Naive thymus-derived CD4-positive, alpha-beta T cell (primary cell): ENCODE measurements at regions not wholly inside any gene's neighbourhood (a gene's known extent, or its start where the extent isn't known, plus 50 kb on each side); places are given as distances from the start of the nearest gene placed in this dataset.
A peak's percentile ranks its signal among the peaks of the same experiment; 100 is the strongest.

ENCODE experiments used
- ATAC-seq: fragments of 150-1000 bp; cut with Tn5 transposase; 2 replicates; pipeline ENCODE4 v1.10.0; 2021; ENCODE audit warnings: mild to moderate bottlenecking, moderate library complexity
- CTCF ChIA-PET: fragments of 350-600 bp; sonication (Branson Sonifier 250); formaldehyde crosslinking; loops from one replicate; lab custom pipeline; 2021; ENCODE audit warnings: antibody characterized with exemption; lab: Charles Lee
- POLR2A ChIA-PET: fragments of 350-600 bp; sonication (Branson Sonifier 250); formaldehyde crosslinking; loops from one replicate; lab custom pipeline; 2021; ENCODE audit warnings: antibody characterized with exemption, inconsistent platforms; lab: Charles Lee
- DNase-seq, 9 donors: peaks; one replicate each; pipeline versions ENCODE4 v3.0.0 to v3.0.0-alpha.2; 2020 to 2022; ENCODE audit warnings: mixed read lengths in 1 of 9
- H3K27ac ChIP-seq: one replicate; pipeline ENCODE4 v1.7.0; 2013; ENCODE audit warnings: mild to moderate bottlenecking, low read depth, low read length, moderate library complexity
- H3K27me3 ChIP-seq, 2 donors: one replicate each; pipeline ENCODE4 v1.7.0; 2013; ENCODE audit warnings: low read length in 2 of 2, mild to moderate bottlenecking in 2 of 2, moderate library complexity in 2 of 2; ENCODE audit not compliant: control insufficient read depth in 2 of 2, insufficient read depth in 2 of 2
- H3K36me3 ChIP-seq, 3 experiments: 1 replicate in 2 of 3; 2 replicates in 1 of 3; pipeline ENCODE4 v1.7.0; 2013; ENCODE audit warnings: low read length in 3 of 3, mild to moderate bottlenecking in 3 of 3, moderate library complexity in 1 of 3; ENCODE audit not compliant: insufficient read depth in 3 of 3, control insufficient read depth in 2 of 3
- H3K4me1 ChIP-seq, 2 donors: one replicate each; pipeline ENCODE4 v1.7.0; 2013; ENCODE audit warnings: low read length in 2 of 2, mild to moderate bottlenecking in 2 of 2, moderate library complexity in 1 of 2; ENCODE audit not compliant: control insufficient read depth in 2 of 2, insufficient read depth in 2 of 2
- H3K4me3 ChIP-seq: 2 replicates; pipeline ENCODE4 v1.7.0; 2013; ENCODE audit warnings: mild to moderate bottlenecking, low read length
- H3K9me3 ChIP-seq, 3 experiments: 1 replicate in 2 of 3; 2 replicates in 1 of 3; pipeline ENCODE4 v1.7.0; 2013; ENCODE audit warnings: low read length in 3 of 3; ENCODE audit not compliant: control insufficient read depth in 2 of 3
- H3K27ac Mint-ChIP-seq, 9 donors: one replicate each; pipeline ENCODE4 v1.8.0; 2020 to 2022; ENCODE audit warnings: mixed read lengths in 9 of 9, mild to moderate bottlenecking in 8 of 9, moderate library complexity in 5 of 9, inconsistent platforms in 2 of 9
- H3K27me3 Mint-ChIP-seq, 5 donors: one replicate each; pipeline ENCODE4 v1.8.0; 2021 to 2022; ENCODE audit warnings: mixed read lengths in 5 of 5, mild to moderate bottlenecking in 1 of 5
- H3K36me3 Mint-ChIP-seq, 5 donors: one replicate each; pipeline ENCODE4 v1.8.0; 2020 to 2022; ENCODE audit warnings: mixed read lengths in 5 of 5, mild to moderate bottlenecking in 3 of 5, inconsistent platforms in 1 of 5
- H3K4me1 Mint-ChIP-seq, 7 donors: one replicate each; pipeline ENCODE4 v1.8.0; 2020 to 2022; ENCODE audit warnings: mixed read lengths in 7 of 7, mild to moderate bottlenecking in 3 of 7, inconsistent platforms in 1 of 7
- H3K4me3 Mint-ChIP-seq, 10 donors: one replicate each; pipeline ENCODE4 v1.8.0; 2020 to 2022; ENCODE audit warnings: mild to moderate bottlenecking in 10 of 10, mixed read lengths in 10 of 10, moderate library complexity in 6 of 10, inconsistent platforms in 2 of 10
- H3K9me3 Mint-ChIP-seq, 11 donors: one replicate each; pipeline ENCODE4 v1.8.0; 2020 to 2022; ENCODE audit warnings: mixed read lengths in 11 of 11, mild to moderate bottlenecking in 4 of 11, inconsistent platforms in 1 of 11, moderate library complexity in 1 of 11
- intact Hi-C, 2 donors: fragments of 100-400 bp; cut with micrococcal nuclease; formaldehyde crosslinking; loops; one replicate each; pipeline ENCODE4 v1.15.1; 2023

DNA sequence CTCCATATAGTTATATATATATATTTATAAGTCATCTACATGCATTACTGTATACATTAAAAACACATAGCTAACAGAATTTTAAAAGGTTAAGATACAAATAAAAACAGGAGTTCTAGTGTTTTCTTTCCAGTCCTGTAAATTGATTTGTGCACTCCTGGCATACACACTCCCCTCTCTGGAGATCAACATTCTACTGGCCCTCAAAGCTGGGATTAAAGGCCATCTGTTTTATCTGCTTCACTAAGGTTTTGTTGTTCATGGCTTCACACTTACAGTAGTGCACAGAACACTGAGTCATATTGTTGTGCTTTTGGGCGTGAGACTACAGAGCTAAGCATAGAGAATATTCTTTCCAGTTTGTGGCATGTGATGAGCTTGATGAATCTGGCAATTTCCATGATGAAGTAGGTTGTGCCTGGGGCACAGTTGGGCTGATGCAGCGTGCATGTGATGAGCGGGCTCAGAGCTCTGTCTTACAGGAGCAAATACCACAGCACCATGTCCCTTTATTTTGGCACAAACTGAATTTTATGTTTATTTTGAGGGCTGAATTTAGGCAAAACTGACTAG is 98.2 kb downstream of the TAF11L14 start:
- H3K9me3 Mint-ChIP-seq, result peaks cover 0 to 12% (median 7%) of the 10 kb centered on the region in 11 donors
- H3K27me3 Mint-ChIP-seq, result no peaks in the 10 kb centered on the region
- H3K4me3 ChIP-seq, result no peak overlapping the region
- no peaks in the 10 kb centered on the region for H3K36me3 Mint-ChIP-seq
- H3K9me3 ChIP-seq, result no peaks in the 10 kb centered on the region
- no peak overlapping the region for H3K4me3 Mint-ChIP-seq
- DNase-seq (no peak), ATAC-seq (no peak)
- intact Hi-C loops, result no loop called here
- CTCF ChIA-PET, result no interaction called here
- no peak overlapping the region for H3K27ac Mint-ChIP-seq
- POLR2A ChIA-PET, result no interaction called here
- peaks cover 0 to 4% (median 0%) of the 10 kb centered on the region in 7 donors for H3K4me1 Mint-ChIP-seq
- H3K27me3 ChIP-seq, result no peaks in the 10 kb centered on the region
- no peaks in the 10 kb centered on the region for H3K36me3 ChIP-seq
- no peak overlapping the region for H3K27ac ChIP-seq
- no peaks in the 10 kb centered on the region for H3K4me1 ChIP-seq

- H3K36me3 Mint-ChIP-seq, result peaks cover 0 to 3% (median 0%) of the 10 kb centered on the region in 5 donors
- CTCF ChIA-PET, result no interaction called here
- DNase-seq (no peak), ATAC-seq (no peak)
- peaks cover 0 to 4% (median 0%) of the 10 kb centered on the region in 7 donors for H3K4me1 Mint-ChIP-seq
- H3K9me3 Mint-ChIP-seq, result peaks cover 0 to 19% (median 9%) of the 10 kb centered on the region in 11 donors
- no peaks in the 10 kb centered on the region for H3K4me1 ChIP-seq
- H3K27me3 Mint-ChIP-seq, result no peaks in the 10 kb centered on the region
- no peak overlapping the region for H3K4me3 ChIP-seq
- H3K27ac Mint-ChIP-seq, result no peak overlapping the region
- no peak overlapping the region for H3K4me3 Mint-ChIP-seq
- POLR2A ChIA-PET, result no interaction called here
- no peaks in the 10 kb centered on the region for H3K27me3 ChIP-seq
- no peaks in the 10 kb centered on the region for H3K36me3 ChIP-seq
- H3K27ac ChIP-seq, result no peak overlapping the region
- no peaks in the 10 kb centered on the region for H3K9me3 ChIP-seq
- intact Hi-C loops, result no loop called here
Observed at GRCh38 chr5:17734011-17734410, 99.8 kb downstream of the TAF11L14 start.

GRCh38 chr5:17735761-17736160 is 101.5 kb downstream of the TAF11L14 start:
- H3K27me3 ChIP-seq, result no peaks in the 10 kb centered on the region
- H3K4me1 ChIP-seq, result no peaks in the 10 kb centered on the region
- H3K4me3 ChIP-seq, result no peak overlapping the region
- Mint-ChIP-seq H3K27ac (no peak overlapping the region), H3K4me1 (peaks cover 0 to 4% (median 0%) of the 10 kb centered on the region in 7 donors), H3K9me3 (peaks cover 0 to 15% (median 9%) of the 10 kb centered on the region in 11 donors), H3K4me3 (no peak overlapping the region), H3K27me3 (no peaks in the 10 kb centered on the region), H3K36me3 (peaks cover 0 to 4% (median 0%) of the 10 kb centered on the region in 5 donors)
- CTCF ChIA-PET, result no interaction called here
- no peaks in the 10 kb centered on the region for H3K36me3 ChIP-seq
- DNase-seq, result no peak
- no peak overlapping the region for H3K27ac ChIP-seq
- intact Hi-C loops, result no loop called here
- H3K9me3 ChIP-seq, result no peaks in the 10 kb centered on the region
- ATAC-seq, result peak; percentile 74
- POLR2A ChIA-PET, result no interaction called here

- H3K4me3 ChIP-seq, result no peak overlapping the region
- no peak overlapping the region for H3K4me3 Mint-ChIP-seq
- DNase-seq, result no peak
- no peaks in the 10 kb centered on the region for H3K9me3 ChIP-seq
- H3K27me3 Mint-ChIP-seq, result no peaks in the 10 kb centered on the region
- H3K4me1 Mint-ChIP-seq, result peaks cover 0 to 4% (median 0%) of the 10 kb centered on the region in 7 donors
- H3K36me3 ChIP-seq, result no peaks in the 10 kb centered on the region
- peaks cover 0 to 4% (median 0%) of the 10 kb centered on the region in 5 donors for H3K36me3 Mint-ChIP-seq
- intact Hi-C loops, result no loop called here
- H3K27me3 ChIP-seq, result no peaks in the 10 kb centered on the region
- H3K27ac Mint-ChIP-seq, result no peak overlapping the region
- no peaks in the 10 kb centered on the region for H3K4me1 ChIP-seq
- no peak for ATAC-seq
- ChIA-PET POLR2A (no interaction called here), CTCF (no interaction called here)
- peaks cover 0 to 12% (median 8%) of the 10 kb centered on the region in 11 donors for H3K9me3 Mint-ChIP-seq
- H3K27ac ChIP-seq, result no peak overlapping the region
Observed at GRCh38 chr5:17737092-17737491, 102.8 kb downstream of the TAF11L14 start.

DNA sequence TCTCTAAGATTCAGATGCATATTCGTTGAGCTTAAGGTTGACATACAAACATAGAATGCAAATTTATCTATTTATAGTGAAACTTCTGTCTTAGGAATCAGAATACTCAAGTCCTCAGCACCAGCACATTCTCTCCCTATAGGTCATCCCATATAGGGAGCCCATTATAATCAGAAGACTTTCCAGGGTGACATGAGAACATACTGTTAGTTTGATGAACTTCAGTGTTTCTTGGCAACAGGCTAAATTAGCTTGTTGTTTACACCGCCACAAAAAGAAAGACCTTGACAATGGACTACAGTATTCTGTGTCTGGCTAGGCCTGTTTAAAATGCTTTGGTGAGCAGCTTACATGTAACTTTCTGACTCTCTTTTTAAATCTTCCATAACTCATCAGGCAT is 104.2 kb downstream of the TAF11L14 start:
- H3K4me3 ChIP-seq, result no peak overlapping the region
- H3K27ac Mint-ChIP-seq, result no peak overlapping the region
- POLR2A ChIA-PET, result no interaction called here
- H3K27me3 Mint-ChIP-seq, result no peaks in the 10 kb centered on the region
- CTCF ChIA-PET, result no interaction called here
- intact Hi-C loops, result no loop called here
- no peak for ATAC-seq
- no peak overlapping the region for H3K4me3 Mint-ChIP-seq
- DNase-seq, result no peak
- no peaks in the 10 kb centered on the region for H3K9me3 ChIP-seq
- H3K36me3 Mint-ChIP-seq, result peaks cover 0 to 4% (median 0%) of the 10 kb centered on the region in 5 donors
- no peak overlapping the region for H3K27ac ChIP-seq
- no peaks in the 10 kb centered on the region for H3K36me3 ChIP-seq
- peaks cover 0 to 4% (median 0%) of the 10 kb centered on the region in 7 donors for H3K4me1 Mint-ChIP-seq
- no peaks in the 10 kb centered on the region for H3K27me3 ChIP-seq
- H3K9me3 Mint-ChIP-seq, result peaks cover 1 to 12% (median 9%) of the 10 kb centered on the region in 11 donors
- H3K4me1 ChIP-seq, result no peaks in the 10 kb centered on the region

GRCh38 chr5:17743580-17744435 is 109.5 kb downstream of the TAF11L14 start:
- Histone ChIP-seq H3K27me3 (no peaks in the 10 kb centered on the region), H3K4me1 (no peaks in the 10 kb centered on the region), H3K27ac (no peak overlapping the region), H3K36me3 (no peaks in the 10 kb centered on the region), H3K9me3 (no peaks in the 10 kb centered on the region), H3K4me3 (no peak overlapping the region)
- ChIA-PET POLR2A (no interaction called here), CTCF (no interaction called here)
- H3K9me3 Mint-ChIP-seq, result peaks cover 2 to 10% (median 6%) of the 10 kb centered on the region in 11 donors
- no peaks in the 10 kb centered on the region for H3K4me1 Mint-ChIP-seq
- no peak for ATAC-seq
- H3K27ac Mint-ChIP-seq, result no peak overlapping the region
- DNase-seq, result no peak
- H3K27me3 Mint-ChIP-seq, result no peaks in the 10 kb centered on the region
- H3K4me3 Mint-ChIP-seq, result no peak overlapping the region
- intact Hi-C loops, result no loop called here
- H3K36me3 Mint-ChIP-seq, result peaks cover 0 to 3% (median 0%) of the 10 kb centered on the region in 5 donors
